ENCODE measurements at regions not wholly inside any gene's neighbourhood (a gene's known extent, or its start where the extent isn't known, plus 50 kb on each side); places are given as distances from the start of the nearest gene placed in this dataset.

DNA sequence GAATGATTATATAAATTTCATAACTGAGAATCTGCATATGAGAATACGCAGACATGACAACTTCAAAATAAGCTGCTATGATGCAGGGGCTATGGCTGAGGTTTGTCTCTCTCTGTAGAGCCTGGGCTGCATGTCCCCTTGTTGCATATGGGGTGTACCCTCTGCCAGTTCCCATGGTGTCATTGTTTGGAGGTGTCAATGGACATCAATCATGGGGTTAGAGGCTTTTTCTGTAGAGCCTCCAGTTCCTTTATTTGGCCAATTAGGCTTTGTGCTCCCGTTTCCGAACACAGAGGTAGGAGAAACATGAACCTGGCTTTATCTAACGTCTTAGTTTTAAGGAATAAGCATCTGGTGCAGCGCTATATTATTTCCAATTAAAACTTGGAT is 77.3 kb upstream of the RARB start:
- TF ChIP-seq, protein P1, sequence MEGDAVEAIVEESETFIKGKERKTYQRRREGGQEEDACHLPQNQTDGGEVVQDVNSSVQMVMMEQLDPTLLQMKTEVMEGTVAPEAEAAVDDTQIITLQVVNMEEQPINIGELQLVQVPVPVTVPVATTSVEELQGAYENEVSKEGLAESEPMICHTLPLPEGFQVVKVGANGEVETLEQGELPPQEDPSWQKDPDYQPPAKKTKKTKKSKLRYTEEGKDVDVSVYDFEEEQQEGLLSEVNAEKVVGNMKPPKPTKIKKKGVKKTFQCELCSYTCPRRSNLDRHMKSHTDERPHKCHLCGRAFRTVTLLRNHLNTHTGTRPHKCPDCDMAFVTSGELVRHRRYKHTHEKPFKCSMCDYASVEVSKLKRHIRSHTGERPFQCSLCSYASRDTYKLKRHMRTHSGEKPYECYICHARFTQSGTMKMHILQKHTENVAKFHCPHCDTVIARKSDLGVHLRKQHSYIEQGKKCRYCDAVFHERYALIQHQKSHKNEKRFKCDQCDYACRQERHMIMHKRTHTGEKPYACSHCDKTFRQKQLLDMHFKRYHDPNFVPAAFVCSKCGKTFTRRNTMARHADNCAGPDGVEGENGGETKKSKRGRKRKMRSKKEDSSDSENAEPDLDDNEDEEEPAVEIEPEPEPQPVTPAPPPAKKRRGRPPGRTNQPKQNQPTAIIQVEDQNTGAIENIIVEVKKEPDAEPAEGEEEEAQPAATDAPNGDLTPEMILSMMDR (IDR thresholded peaks at IDR 0.05; ENCODE audit: low read length): no peak
- no peak for TF ChIP-seq EZH2 (optimal IDR thresholded peaks at IDR 0.05; ENCODE audit: low read depth, low read length)
- TF ChIP-seq EZH2phosphoT487 (IDR thresholded peaks at IDR 0.05; ENCODE audit: low read length): no peak
